GM18858 (cell line): ENCODE measurements at regions not wholly inside any gene's neighbourhood (a gene's known extent, or its start where the extent isn't known, plus 50 kb on each side); places are given as distances from the start of the nearest gene placed in this dataset.
"Not testable (repeated sequence)": the region's sequence is repeated elsewhere in the genome, so short reads cannot be mapped to it uniquely, and the experiment has no call there.

Experiments used
- ATAC-seq: cut with Tn5 transposase; IDR thresholded peaks from one replicate; pipeline ENCODE4 v1.9.1; 2021; ENCODE audit not compliant: unreplicated experiment

GRCh38 chr7:66456431-66456830 lies 172.2 kb upstream of the KCTD7 start:
- not testable (repeated sequence) for ATAC-seq

GRCh38 chr7:66458991-66459390 lies 169.7 kb upstream of the KCTD7 start:
- ATAC-seq: not testable (repeated sequence)

- ATAC-seq: not testable (repeated sequence)
Observed at GRCh38 chr7:66459783-66460413, 168.8 kb upstream of the KCTD7 start.

GRCh38 chr7:66460921-66461361 lies 167.7 kb upstream of the KCTD7 start:
- ATAC-seq: no peak

GRCh38 chr7:66461397-66461796 lies 167.3 kb upstream of the KCTD7 start:
- not testable (repeated sequence) for ATAC-seq

GRCh38 chr7:66462831-66463230 lies 165.8 kb upstream of the KCTD7 start:
- not testable (repeated sequence) for ATAC-seq

- ATAC-seq: no peak
Observed at GRCh38 chr7:66464059-66464458, 164.6 kb upstream of the KCTD7 start.

GRCh38 chr7:66466081-66466600 lies 162.5 kb upstream of the KCTD7 start:
- no peak for ATAC-seq

- no peak for ATAC-seq
Observed at GRCh38 chr7:66467887-66468286, 160.8 kb upstream of the KCTD7 start.

GRCh38 chr7:66473064-66473463 lies 155.6 kb upstream of the KCTD7 start:
- not testable (repeated sequence) for ATAC-seq

- no peak for ATAC-seq
Observed at GRCh38 chr7:66474441-66474840, 154.2 kb upstream of the KCTD7 start.

GRCh38 chr7:66476056-66476455 lies 152.6 kb upstream of the KCTD7 start:
- not testable (repeated sequence) for ATAC-seq

GRCh38 chr7:66477822-66478397 lies 150.8 kb upstream of the KCTD7 start:
- not testable (repeated sequence) for ATAC-seq

- not testable (repeated sequence) for ATAC-seq
Observed at GRCh38 chr7:66481229-66481628, 147.5 kb upstream of the KCTD7 start.

GRCh38 chr7:66489065-66489464 lies 139.6 kb upstream of the KCTD7 start:
- ATAC-seq: not testable (repeated sequence)

GRCh38 chr7:66489741-66490140 lies 138.9 kb upstream of the KCTD7 start:
- ATAC-seq: not testable (repeated sequence)

- ATAC-seq: not testable (repeated sequence)
Observed at GRCh38 chr7:66490979-66491378, 137.7 kb upstream of the KCTD7 start.

- ATAC-seq: not testable (repeated sequence)
Observed at GRCh38 chr7:66492405-66492804, 136.3 kb upstream of the KCTD7 start.

GRCh38 chr7:66493235-66494205 lies 135.2 kb upstream of the KCTD7 start:
- peak; percentile 93 for ATAC-seq

GRCh38 chr7:66497346-66497745 lies 131.3 kb upstream of the KCTD7 start:
- ATAC-seq: no peak

GRCh38 chr7:66500087-66500486 lies 128.6 kb upstream of the KCTD7 start:
- ATAC-seq: no peak
